Heart right ventricle (tissue), 16 donors: ENCODE measurements at regions not wholly inside any gene's neighbourhood (a gene's known extent, or its start where the extent isn't known, plus 50 kb on each side); places are given as distances from the start of the nearest gene placed in this dataset.

Source experiments
- ATAC-seq, 8 donors: fragments of 200-7000 bp; cut with Tn5 transposase; one replicate each; pipeline ENCODE4 v1.9.1; 2020; ENCODE audit warnings: mild to moderate bottlenecking in 8 of 8, moderate library complexity in 8 of 8, moderate number of reproducible peaks in 1 of 8
- DNase-seq, 2 donors: peaks; one replicate each; pipeline ENCODE4 v3.0.0-alpha.2; 2020
- H3K27ac ChIP-seq, 10 donors: fragments of 200-600 bp; sonication (generic) in 2 of 10; one replicate each; pipeline versions ENCODE4 v1.5.0 to v1.8.0; 2020 to 2022; ENCODE audit warnings: mild to moderate bottlenecking in 3 of 10
- H3K27me3 ChIP-seq, 7 donors: fragments of 200-600 bp; one replicate each; pipeline ENCODE4 v1.8.0; 2021 to 2022; ENCODE audit warnings: mild to moderate bottlenecking in 2 of 7
- H3K36me3 ChIP-seq, 9 donors: fragments of 200-600 bp; sonication (generic) in 1 of 9; one replicate each; pipeline versions ENCODE4 v1.5.0 to v1.8.0; 2020 to 2022; ENCODE audit warnings: mild to moderate bottlenecking in 2 of 9
- H3K4me1 ChIP-seq, 9 donors: fragments of 200-600 bp; sonication (generic) in 1 of 9; one replicate each; pipeline versions ENCODE4 v1.5.0 to v1.8.0; 2020 to 2022; ENCODE audit warnings: mild to moderate bottlenecking in 4 of 9
- H3K4me3 ChIP-seq, 10 donors: fragments of 200-600 bp; sonication (generic) in 2 of 10; one replicate each; pipeline versions ENCODE4 v1.5.0 to v1.8.0; 2020 to 2022; ENCODE audit warnings: mild to moderate bottlenecking in 7 of 10, moderate library complexity in 2 of 10
- H3K9me3 ChIP-seq, 11 donors: fragments of 200-600 bp in 10 of 11; sonication (generic) in 2 of 11; one replicate each; pipeline versions ENCODE4 v1.5.0 to v1.8.0; 2013 to 2022; ENCODE audit warnings: mild to moderate bottlenecking in 2 of 11, control low read depth in 1 of 11, moderate library complexity in 1 of 11
- WGBS, 2 donors: extraction: QIAGEN DNeasy Blood & Tissue Kit; methylation state at CpG; one replicate each; pipeline ENCODE4 v1.1.7; 2013; ENCODE audit warnings: inconsistent platforms in 1 of 2; 5-methylcytosine and 5-hydroxymethylcytosine counted together
- intact Hi-C, 10 donors: fragments of 100-400 bp; cut with DNase I; formaldehyde crosslinking; loops; one replicate each; pipeline versions ENCODE4 v1.11.1 to v1.14.2; 2022
- TF ChIP-seq, protein P1 (sequence below), 9 donors: fragments of 200-600 bp; sonication (generic) in 2 of 9; IDR thresholded peaks; one replicate each; pipeline versions ENCODE4 v1.5.0 to v1.8.0; 2021 to 2022; ENCODE audit warnings: antibody characterized with exemption in 9 of 9, mild to moderate bottlenecking in 5 of 9, moderate library complexity in 1 of 9
- donor health status: Arrhythmogenic right ventricular cardiomyopathy.
- donor health status: ischemic (EF 13 %, LVEDD 7.1; RV severe dilation, severe dysfunction).
- donor health status: healthy with polysubstance abuse.
- donor health status: DM: no; HTN: yes; CAD: no.
- donor health status: DM: no; HTN: no; CAD: no.
- donor health status: ischemic (EF 25% LVEDD 6.9; RV normal size, moderate dysfunction).
- donor health status: ischemic (EF 25% LVEDD 5.7; RV mildly dilated, moderate dysfunction).
- donor health status: healthy.
- donor health status: DM: yes; HTN: yes; CAD: no.
- donor health status: Ischemic cardiomyopathy.
- donor health status: ischemic (EF 35%, LVEDD 5.7; RV mildly dilated, moderate dysfunction).
- donor health status: nonischemic (EF 11% LVEDD 7.7; RV severe dilation, severe dysfunction).
- donor health status: DM: yes; HTN: yes; CAD: no.
- donor health status: PGD.
- donor health status: ischemic (EF 29% LVEDD 5.4; RV normal size, mild dysfunction).
- donor health status: nonischemic (EF 23%, LVEDD 6.1; RV moderate dilation, normal function).

DNA sequence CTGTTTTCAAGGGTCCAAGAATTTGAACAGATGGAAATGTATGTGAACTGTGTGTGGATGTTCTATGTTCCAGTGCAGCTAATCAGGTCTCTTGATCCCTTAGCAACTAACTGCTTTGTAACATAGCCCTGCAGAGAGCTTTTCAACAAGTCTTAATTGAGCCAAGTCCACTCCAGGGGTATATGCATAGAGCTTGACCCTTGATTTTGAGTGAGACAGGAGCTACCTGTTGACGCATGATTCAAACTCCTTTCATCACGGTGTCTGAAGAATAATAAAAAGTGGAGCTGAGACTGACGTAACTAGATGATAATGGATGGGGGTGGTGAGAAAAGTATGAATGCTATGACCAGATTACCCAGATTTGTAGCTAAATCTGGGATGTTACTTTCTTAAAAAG, 93.3 kb upstream of the CCDC54 start:
- TF ChIP-seq, protein P1, sequence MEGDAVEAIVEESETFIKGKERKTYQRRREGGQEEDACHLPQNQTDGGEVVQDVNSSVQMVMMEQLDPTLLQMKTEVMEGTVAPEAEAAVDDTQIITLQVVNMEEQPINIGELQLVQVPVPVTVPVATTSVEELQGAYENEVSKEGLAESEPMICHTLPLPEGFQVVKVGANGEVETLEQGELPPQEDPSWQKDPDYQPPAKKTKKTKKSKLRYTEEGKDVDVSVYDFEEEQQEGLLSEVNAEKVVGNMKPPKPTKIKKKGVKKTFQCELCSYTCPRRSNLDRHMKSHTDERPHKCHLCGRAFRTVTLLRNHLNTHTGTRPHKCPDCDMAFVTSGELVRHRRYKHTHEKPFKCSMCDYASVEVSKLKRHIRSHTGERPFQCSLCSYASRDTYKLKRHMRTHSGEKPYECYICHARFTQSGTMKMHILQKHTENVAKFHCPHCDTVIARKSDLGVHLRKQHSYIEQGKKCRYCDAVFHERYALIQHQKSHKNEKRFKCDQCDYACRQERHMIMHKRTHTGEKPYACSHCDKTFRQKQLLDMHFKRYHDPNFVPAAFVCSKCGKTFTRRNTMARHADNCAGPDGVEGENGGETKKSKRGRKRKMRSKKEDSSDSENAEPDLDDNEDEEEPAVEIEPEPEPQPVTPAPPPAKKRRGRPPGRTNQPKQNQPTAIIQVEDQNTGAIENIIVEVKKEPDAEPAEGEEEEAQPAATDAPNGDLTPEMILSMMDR (IDR thresholded peaks at IDR 0.05), result no peak
- H3K4me3 ChIP-seq, result no peak overlapping the region
- DNase-seq, result no peak
- H3K9me3 ChIP-seq, result peaks cover 0 to 4% (median 0%) of the 10 kb centered on the region in 11 donors
- H3K27me3 ChIP-seq, result no peaks in the 10 kb centered on the region
- intact Hi-C loops, result loop anchor here in 1 of 10 donors (10.0 kb wide), 1 partner anchor 79 kb away; no protein-coding TSS in a partner anchor
- ATAC-seq, result peak in 4 of 8 donors; percentile 48 to 93 (median 80)
- WGBS, 2 donors, result 29 to 43% methylated on average over 3 of the region's 3 CpGs
- no peak overlapping the region for H3K27ac ChIP-seq
- H3K4me1 ChIP-seq, result peaks cover 0 to 15% (median 4%) of the 10 kb centered on the region in 9 donors
- no peaks in the 10 kb centered on the region for H3K36me3 ChIP-seq

DNA sequence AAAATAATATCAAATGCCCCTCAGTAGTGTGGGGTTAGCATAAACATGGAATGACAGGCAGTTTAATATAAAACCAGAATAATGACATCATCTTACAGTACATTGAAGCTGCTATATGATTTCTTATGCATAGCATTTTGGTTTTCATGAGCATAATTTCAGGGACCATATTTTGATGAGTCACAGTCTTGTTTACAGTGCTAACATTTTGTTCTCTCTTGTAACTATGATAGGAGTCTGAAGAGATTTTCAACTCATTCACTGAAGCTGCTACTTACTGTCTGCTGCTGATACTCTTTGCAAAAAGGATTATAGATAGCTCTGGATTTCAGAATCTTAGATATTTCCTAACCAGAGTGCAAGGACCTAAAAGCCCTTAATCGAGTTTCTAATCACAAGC, 92.6 kb upstream of the CCDC54 start:
- ATAC-seq (peak in 1 of 8 donors; percentile 65), DNase-seq (no peak)
- no peak overlapping the region for H3K27ac ChIP-seq
- no peak overlapping the region for H3K4me3 ChIP-seq
- TF ChIP-seq, protein P1 (IDR thresholded peaks at IDR 0.05), result no peak
- H3K27me3 ChIP-seq, result no peaks in the 10 kb centered on the region
- intact Hi-C loops, result loop anchor here in 1 of 10 donors (10.0 kb wide), 1 partner anchor 80 kb away; no protein-coding TSS in a partner anchor
- H3K36me3 ChIP-seq, result no peaks in the 10 kb centered on the region
- H3K4me1 ChIP-seq, result peaks cover 0 to 15% (median 4%) of the 10 kb centered on the region in 9 donors
- WGBS, 2 donors, result 14 to 31% methylated on average over 1 of the region's 1 CpG
- peaks cover 0 to 4% (median 0%) of the 10 kb centered on the region in 11 donors for H3K9me3 ChIP-seq

DNA sequence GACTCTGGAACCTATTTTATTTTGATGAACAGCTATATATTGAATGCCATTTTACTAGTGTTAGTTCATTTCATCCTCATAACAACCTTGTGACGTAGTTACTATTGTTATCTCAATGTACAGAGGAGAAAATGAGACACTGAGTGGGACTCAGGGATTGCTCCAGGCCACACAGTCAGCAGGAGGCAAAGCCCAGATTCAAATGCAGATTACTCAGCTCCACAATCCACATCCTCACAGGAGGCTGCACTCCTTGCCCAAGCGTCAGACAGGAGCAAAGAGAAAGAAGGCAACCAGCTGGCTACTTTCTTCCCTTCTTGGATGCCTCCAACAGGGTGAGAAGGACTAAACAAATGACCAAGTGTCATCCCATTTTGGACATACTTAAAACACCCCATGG, 92.0 kb upstream of the CCDC54 start:
- 80 to 82% methylated on average over 2 of the region's 2 CpGs for WGBS, 2 donors
- H3K27me3 ChIP-seq, result no peaks in the 10 kb centered on the region
- no peak overlapping the region for H3K4me3 ChIP-seq
- no peak for ATAC-seq
- TF ChIP-seq, protein P1 (IDR thresholded peaks at IDR 0.05), result no peak
- no peak for DNase-seq
- intact Hi-C loops, result loop anchor here in 1 of 10 donors (10.0 kb wide), 1 partner anchor 80 kb away; no protein-coding TSS in a partner anchor
- peaks cover 0 to 9% (median 0%) of the 10 kb centered on the region in 11 donors for H3K9me3 ChIP-seq
- H3K27ac ChIP-seq, result no peak overlapping the region
- no peaks in the 10 kb centered on the region for H3K36me3 ChIP-seq
- peaks cover 0 to 15% (median 4%) of the 10 kb centered on the region in 9 donors for H3K4me1 ChIP-seq

DNA sequence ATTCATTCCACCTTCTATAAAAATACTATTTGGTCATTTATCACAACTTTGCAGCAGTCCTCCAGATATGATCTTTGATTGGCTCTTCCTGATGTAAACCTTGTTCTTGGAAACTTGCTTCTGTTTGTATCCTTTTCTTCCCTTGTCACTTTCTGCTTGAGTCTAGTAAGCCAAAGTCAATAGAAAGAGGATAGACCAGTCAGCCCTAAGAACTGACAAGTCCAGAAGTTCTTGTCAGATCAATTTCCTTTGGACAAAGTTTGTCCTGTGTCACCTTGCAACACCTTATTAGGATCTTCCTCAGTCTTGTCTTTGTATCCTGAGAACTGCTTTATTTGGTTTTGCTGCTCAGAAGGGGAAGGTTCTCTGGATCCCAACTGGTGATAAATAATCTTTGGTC, 87.9 kb upstream of the CCDC54 start:
- Histone ChIP-seq H3K4me3 (no peak overlapping the region), H3K4me1 (peaks cover 0 to 9% (median under 1%) of the 10 kb centered on the region in 9 donors), H3K27ac (no peak overlapping the region), H3K9me3 (peaks cover 0 to 21% (median 4%) of the 10 kb centered on the region in 11 donors), H3K27me3 (no peaks in the 10 kb centered on the region), H3K36me3 (no peaks in the 10 kb centered on the region)
- TF ChIP-seq, protein P1 (IDR thresholded peaks at IDR 0.05), result no peak
- ATAC-seq, result no peak
- intact Hi-C loops, result loop anchor here in 1 of 10 donors (10.0 kb wide), 1 partner anchor 85 kb away; no protein-coding TSS in a partner anchor
- no peak for DNase-seq
